ENCODE measurements at regions not wholly inside any gene's neighbourhood (a gene's known extent, or its start where the extent isn't known, plus 50 kb on each side); places are given as distances from the start of the nearest gene placed in this dataset.
"Not testable (repeated sequence)": the region's sequence is repeated elsewhere in the genome, so short reads cannot be mapped to it uniquely, and the experiment has no call there.

DNA sequence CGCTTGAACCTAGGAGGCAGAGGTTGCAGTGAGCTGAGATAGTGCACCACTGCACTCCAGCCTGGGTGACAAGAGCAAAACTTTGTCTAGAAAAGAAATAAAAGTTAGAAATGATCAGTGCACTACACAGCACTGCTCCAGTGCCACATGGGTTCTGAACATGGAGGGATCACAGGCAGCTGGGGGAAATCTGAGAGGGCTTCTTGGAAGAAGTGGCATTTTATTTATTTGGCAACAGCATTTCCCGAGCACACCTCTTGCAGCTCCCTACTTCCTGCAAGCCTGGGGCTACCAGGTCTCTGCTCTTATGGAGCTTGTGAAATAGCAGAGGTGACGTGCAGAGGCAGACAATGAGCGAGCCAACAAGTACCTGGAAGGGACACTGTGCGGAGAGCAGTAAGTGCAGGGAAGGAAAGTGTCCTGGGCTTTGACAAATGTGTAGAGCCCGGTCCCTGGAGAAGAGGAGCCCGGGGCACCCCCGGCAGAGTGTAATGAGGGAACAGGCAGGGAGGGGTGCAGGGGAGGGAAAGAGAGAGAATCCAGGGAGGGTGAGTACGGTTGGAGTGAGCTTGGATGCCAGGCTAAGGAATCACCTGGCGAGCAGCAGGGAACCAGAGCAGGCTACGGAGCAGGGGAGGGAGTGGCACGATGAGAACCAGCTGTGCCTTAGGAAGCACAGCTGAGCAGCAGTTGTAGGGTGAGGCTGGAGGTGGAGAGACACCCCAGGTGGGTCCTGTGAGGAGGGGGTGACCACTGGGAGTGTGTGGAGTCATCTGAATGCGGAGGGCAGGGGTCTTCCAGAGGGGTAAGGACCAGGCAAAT, 104.6 kb upstream of the CTBP2 start:
- DNase-seq, result no peak

DNA sequence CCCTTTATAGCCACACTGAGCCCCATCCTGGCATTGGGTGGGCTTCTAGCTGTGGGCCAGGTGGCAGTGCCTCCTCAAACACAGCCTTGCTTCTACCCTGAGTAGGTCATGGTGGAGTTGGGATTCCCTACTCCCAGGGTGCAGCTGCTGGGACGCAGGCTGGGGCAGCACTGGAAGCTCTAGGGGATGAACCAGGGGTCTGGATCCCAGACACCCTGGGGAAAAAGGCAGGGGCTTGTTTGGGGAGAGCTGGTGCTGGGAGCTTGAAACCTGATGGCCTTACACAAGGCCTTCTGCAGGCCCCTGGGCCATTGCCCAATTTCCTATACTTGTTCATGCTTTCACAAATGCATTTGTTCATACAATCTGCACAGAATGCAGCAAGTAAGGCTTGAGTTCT, 103.7 kb upstream of the CTBP2 start:
- no peak for DNase-seq

DNA sequence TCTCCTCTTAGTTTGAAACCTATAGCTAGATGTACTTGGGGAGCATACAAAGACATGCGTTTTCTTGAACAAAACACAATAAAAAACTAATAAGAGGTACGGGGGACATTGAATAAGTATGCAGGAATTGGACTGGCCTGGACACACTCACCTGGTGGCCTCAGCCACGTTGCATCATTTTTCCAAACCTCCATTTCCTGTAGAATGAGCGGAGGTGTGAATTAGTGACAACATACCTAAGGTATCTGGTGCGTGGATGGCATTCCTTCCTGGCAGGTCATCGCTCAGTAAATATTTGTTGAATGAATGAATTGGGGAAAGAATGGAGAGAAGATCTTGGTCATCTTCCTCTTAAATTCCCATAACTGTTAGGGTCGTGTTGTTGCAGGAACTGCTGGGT, 103.2 kb upstream of the CTBP2 start:
- no peak for DNase-seq

DNA sequence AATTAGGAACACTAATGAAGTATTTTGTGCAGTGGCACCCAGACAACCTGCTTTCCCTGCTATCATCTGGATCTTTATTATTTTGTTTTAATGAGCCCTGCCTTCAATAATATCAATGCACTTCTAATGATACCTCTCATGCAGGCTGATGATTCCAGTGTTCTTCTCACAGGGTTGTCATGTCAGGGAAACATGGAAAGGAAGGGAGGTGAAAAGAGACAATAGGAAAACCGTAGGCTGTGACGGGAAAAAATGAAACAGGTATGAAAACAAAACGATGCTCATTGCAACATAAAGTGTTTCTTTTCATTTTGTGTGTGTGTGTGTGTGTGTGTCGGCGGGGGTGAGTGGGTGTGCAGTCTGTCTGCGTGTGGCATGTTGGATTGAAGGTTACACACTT, 102.6 kb upstream of the CTBP2 start:
- no peak for DNase-seq

DNA sequence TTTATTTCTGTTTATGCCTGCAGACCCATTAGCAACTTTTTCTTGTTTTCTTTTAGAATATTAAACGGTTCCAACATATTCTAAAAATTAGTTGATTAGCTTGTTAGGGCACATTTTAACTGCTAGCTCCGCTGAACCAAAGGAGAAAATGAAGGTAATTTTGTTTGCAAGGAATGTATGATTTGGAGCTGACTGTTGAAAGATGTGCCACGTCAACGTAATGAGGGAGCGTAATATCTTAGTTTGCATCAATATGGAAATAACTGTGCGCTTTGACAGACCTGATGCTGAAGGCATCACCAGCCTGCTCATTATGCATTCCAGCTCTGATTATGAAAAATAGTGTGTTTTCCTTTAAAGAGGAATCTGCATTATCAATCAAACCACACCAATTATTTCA, 102.0 kb upstream of the CTBP2 start:
- no peak for DNase-seq

DNA sequence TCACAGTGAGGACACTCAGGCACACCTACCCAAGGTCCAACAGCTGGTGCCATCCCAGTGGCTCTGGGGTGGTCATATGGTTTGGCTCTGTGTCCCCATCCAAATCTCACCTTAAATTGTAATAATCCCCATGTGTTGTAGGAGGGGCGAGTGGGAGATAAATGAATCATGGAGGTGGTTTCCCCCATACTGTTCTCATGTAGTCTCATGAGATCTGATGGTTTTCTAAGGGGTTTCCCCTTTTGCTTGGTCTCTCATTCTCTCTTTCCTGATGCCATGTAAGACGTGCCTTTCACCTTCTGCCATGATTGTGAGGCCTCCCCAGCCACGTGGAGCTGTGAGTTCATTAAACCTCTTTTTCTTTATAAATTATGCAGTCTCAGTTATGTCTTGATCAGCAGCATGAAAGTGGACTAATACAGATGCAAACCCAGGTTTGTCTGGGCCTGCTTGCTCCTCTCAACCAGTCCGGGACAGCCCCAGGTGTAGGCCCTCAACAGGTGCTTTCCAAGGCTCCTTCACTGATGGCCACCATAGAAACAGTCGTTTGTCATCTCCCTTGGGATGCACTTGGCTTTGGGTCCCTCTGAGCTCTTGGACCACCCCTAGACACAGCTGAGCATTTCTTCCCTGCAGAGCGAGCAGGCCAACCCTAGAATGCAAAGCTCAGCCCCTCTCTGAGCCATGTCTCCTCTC, 101.3 kb upstream of the CTBP2 start:
- no peak for DNase-seq

DNA sequence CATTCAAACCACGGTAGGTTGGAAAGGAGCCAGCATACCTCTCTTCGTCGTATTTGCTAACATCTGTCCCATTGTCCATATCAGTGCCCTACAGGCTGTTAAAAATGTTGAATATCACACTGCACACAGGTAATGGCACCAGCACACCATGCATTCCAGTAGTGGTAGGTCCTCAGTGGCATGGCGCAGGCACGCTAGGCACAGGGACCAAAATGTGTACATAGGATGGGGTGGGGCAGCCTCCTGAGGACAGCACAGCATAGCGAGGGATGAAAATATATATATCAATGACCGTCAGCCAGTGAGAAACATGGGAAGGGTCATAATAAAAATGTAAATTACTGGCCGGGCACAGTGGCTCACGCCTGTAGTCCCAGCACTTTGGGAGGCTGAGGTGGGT, 99.9 kb upstream of the CTBP2 start:
- no peak for DNase-seq

DNA sequence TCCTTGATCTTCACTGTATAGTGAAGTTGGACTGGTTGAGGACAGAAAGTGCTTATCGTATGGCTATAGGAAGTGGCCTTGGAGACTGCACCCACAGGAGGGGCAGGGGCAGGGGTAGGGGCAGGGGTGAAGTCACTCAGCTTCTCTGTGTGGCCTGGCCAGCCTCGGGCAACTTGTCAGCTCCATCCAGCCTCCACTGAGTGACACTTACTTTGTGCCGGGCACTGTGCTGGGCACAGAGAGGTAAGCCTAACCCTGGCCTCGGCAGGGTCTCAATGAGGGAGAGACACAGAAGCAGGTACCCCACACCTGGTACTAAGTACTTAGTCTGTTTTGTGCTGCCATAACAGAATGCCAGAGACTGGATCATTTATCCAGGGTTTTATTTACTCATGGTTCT, 99.3 kb upstream of the CTBP2 start:
- no peak for DNase-seq

DNA sequence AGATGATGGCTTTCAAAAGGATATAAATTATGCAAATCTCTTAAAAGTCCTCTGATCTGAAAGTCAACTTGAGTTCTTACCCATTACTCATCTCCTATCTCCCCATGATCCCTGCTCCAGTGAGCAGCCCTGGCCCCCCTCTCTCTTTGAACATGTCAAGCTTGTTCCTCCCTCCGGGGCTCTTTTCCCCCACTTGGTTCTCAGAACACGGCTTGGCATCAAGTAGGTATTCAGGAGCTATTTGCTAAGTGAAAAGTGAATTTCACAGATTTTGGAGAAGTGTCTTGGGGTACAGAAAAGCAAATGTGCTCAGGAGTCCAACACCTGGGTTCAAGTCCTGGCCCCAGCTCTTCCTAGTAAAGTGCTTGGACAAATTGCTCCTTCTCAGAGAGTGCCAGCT, 98.3 kb upstream of the CTBP2 start:
- DNase-seq, result no peak

DNA sequence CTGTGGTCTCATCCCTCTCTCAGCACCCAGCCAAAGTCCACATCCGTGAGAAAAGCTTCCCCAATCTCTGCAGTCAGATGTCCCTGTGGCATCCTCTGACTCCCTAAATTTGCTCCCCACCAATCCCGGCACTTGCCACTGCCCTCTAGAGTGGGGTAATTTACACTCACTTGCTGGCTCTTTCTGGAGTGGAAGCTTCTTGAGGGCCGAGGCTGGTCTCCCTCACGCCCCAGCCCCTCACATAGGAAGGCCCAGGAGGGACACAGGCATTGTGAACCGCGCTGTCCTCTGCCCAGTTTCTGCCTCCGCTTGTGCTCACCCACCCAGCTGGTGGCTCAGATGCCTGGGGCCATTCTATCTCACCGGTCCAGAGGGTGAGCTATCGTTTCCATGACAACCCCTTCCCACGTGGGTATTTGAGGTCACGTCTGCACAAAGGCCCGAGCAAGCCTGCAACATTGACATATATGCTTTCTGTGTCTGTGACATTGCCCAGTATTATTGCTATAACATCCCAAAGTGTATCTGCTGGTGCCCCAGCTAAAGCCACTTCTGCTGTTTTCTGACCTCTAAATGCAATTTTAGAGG, 97.3 kb upstream of the CTBP2 start:
- no peak for DNase-seq

DNA sequence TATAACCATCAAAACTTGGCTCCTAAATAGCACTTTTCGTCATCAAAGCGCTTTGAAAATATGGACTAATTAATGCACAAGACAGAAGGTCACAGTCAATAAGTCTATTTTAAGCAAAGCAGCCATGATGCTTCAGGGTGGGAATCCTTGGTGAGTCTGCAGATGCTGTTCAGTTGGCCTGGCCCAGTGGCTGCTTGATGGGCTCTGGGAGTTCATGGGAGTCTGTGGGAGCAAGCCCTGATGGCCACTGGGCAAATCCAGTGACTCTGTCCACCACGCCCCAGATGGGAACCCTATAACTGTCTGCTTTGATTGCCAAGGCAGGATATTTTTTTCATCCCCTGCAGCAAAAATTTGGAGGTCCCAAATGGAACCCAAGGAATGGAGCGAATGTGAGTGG, 95.7 kb upstream of the CTBP2 start:
- no peak for DNase-seq

DNA sequence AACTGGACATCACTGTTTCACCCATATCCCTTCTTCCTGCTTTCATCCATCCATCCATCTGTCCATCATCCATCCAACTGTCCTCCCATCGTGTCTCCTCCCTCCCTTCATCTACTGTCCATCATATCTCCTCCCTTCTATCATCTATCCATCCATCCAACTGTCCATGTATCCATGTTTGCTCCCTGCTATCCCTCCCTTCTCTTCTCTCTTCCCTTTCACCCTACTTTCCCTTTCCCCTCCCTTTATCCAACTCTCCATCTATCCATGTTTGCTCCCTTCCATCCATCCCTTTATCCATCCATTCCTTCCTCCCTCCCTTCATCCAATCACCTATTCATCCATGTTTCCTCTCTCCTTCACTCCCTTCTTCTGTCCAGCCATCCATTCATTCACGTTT, 92.6 kb upstream of the CTBP2 start:
- no peak for DNase-seq

DNA sequence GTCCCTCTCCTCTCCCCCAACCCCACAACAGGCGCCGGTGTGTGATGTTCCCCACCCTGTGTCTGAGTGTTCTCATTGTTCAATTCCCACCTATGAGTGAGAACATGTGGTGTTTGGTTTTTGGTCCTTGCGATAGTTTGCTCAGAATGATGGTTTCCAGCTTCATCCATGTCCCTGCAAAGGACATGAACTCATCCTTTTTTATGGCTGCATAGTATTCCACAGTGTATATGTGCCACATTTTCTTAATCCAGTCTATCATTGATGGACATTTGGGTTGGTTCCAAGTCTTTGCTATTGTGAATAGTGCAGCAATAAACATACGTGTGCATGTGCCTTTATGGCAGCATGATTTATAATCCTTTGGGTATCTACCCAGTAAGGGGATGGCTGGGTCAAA, 90.5 kb upstream of the CTBP2 start:
- not testable (repeated sequence) for DNase-seq

DNA sequence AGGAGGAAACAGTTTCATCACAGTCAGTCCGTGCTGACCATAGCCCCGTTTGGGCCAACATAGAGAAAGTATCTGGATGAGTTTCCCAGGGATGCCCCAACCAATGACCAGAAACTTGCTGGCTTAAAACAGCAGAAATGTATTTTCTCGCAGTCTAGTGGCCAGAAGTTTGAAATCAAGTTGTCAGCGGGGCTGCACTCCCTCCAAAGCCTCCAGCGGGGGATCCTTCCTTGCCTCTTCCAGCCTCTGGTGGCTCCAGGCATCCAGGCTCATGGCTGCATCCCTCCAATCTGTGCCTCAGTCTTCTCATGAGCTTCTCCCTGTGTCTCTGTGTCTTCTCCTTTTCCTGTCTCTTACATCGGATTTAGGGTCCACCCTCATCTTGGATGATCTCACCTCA, 89.6 kb upstream of the CTBP2 start:
- DNase-seq, result no peak

DNA sequence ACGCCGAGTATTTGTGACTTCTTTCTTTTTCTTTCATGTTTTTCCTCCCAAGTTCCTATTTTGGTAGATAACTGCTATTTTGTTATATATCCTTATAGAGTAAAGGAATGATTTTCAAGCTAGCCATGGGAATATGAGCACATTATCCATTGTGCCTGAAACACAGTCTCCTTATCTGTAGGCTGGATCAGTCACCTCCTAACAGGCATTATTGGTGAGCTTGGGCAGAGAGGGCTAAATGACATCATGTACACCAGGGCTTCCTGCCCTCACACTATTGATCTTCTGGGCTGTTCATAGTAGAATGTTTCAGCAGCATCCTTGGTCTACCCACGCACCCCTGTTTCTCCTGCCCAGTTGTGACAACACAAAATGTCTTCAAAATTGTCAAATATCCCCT, 88.1 kb upstream of the CTBP2 start:
- no peak for DNase-seq

DNA sequence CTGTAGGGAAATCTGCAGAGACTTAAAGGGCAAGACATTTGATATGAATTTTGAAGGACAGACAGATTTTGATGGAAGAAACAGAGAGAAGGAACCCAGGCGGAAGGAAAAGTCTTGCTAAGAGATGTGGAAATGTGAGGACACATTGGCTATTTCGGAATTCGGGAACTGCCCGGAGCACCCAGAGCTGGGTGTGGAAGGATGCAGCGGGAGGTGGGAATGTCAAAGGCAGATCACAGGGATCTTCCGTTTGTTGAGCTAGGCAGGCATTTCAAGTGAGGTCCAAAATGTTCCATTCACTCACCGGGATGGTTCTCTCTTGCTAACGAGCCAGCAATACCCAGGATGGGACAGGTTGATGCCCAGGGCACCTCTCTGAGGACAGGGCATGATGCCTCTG, 87.2 kb upstream of the CTBP2 start:
- DNase-seq, result no peak

DNA sequence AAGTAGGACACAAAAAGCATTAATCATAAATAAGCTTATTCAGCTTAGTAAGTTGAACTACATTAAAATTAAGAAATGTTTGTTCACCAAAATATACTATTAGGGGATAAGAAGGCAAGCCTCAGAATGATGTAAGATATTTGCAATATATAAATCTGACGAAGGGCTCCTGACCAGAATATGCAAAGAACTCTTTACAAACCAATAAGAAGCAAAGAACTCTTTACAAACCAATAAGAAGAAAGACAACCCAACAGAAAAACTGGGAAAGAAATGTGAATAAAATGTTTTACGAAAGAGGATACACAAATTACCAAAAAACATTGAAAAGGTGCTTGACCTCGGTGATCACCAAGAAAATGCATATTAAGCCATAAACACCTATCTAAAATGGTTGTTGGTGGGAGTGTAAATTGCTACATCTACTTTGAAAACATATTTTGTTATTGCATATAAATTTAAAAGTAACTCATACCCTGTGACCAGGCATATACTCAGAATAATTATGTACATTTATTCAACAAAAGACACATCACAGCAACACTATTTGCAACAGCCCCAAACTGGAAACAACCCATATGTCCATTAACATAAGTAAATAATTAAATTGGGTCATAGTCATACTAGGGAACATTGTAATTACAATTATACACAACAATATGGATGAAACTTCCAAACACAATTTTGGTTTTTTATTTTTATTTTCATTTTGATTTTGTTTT, 83.3 kb upstream of the CTBP2 start:
- DNase-seq, result no peak

DNA sequence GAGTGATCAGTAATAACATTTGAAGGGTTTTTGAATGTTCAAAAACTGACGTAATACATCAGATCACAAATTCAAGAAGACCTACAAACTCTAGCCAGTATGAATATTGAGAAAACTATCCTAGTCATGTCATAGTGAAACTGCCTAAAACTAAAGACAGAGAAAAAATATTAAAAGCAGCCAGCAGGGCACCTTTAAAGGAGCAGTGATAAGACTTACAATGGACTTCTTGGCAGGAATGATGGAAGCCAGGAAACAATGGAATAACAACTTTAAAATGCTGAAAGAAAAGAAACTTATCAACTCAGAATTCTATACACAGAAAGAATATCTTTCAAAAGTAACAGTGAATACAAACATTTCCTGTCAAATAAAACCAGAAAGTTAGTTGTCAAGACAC, 78.3 kb upstream of the CTBP2 start:
- no peak for DNase-seq

DNA sequence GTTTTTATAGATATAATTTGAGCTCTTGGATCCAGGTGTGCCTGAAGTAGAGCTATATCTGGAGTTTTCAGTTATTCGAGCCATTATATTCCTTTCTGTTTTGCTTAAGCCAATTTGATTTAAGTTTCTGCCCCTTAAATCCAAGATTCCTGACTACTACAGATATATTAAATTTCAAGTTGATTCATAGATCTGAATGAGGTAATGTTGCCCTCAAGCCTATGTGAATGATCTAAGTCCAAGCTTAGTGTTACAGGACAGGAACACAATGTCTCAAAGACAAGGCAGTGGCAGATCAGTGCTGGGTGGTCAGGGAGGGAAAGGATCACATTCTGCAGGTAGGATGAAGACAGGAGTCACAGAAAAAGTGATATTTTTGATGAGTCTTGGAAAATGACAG, 75.7 kb upstream of the CTBP2 start:
- DNase-seq, result no peak

DNA sequence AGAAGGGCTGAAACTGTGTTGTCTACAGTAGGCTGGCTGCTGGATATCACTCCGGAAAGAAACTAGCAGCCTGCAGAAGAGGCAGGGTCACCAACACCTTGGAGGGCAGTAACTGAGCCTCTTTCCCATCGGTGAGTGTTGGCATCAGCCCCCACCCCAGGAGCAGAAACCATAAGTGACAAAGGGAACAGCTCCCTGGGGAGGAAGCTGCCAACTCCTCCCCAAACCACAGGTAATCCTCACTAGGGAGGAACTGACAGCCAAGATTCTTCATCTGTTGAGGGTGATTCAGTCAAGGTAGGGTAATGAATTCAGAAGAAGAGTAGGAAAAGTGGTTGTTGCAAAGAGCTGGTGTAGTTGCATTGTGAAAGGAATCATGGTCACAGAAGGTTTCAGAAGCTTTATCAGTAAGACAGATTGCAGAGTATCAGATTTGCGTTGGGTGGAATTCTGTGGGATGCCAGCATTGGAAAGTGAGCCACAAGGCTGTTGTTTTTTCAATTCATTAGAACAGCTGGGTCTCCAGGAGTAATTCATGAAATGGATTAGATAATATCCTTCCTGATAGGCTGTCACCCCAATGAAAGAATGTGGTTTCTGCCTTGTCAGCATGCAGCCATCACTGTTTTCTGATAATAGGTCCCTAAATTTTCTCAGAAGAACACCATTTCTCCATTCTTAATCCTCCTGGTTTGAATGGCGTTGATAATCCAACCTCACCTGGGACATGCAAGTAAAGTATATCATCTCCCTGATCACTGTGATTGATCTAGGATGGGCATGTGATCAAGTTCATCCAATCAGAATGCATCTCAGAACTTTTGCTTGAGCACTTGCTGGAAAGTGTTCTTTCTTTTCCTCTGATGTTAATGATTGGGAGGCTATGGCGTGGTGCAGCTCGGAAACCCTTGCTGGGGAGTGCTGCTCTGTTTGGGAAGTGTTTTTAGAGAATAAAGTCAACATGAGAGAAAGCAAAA, 75.0 kb upstream of the CTBP2 start:
- DNase-seq, result no peak

DNA sequence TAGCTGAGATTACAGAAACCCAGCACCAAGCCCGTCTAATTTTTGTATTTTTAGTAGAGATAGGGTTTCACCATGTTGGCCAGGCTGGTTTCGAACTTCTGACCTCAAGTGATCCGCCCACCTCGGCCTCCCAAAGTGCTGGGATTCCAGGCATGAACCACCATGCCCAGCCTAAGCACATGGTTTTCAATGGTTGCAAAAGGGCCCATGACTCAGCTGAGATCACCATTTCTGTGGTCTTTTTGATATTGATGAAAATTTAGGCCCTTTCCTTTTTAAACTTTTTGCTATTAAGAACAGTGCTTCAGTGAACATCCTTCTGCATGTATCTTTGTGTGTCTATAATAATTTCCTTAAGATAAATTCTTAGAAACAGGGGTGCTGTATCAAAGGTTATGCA, 74.2 kb upstream of the CTBP2 start:
- DNase-seq, result not testable (repeated sequence)

DNA sequence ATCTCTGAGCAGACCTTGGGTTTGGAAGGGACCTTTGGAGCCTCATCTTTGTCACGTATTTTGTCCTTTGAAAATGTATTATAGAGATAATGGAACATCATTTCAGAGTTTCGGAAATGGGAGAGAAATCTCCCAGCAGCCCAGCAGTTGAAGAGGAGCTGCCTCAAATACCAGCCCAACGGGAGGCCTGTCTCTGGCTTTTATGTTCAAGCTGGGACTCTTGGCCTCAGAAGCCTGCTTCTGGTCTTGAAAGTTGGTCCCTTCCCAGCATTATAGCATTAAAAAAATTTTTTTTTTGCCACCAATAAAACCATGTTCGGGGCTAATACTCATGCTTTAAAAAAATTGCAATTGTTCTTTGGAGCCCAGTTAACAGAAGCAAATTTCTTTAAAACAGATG, 73.4 kb upstream of the CTBP2 start:
- DNase-seq, result no peak

DNA sequence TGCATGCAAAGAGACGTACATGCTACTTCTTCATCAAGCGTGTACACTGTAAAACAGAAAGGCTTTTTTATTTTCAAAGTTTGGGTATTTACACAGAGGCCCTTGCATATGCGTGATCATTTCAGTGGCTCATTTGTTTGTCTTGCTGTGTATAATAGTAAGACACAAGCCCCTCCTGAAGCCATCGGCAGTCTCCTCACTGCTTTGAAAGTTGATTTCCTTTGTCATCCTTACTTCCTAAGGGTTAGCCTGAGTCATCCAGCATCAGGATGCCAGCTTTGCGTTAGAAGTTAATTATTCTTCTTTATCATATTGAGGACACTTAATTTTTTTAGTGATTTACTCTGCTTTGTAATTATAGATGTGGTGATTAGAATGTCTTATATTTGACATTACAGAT, 72.5 kb upstream of the CTBP2 start:
- no peak for DNase-seq

All from stimulated activated CD4-positive, alpha-beta T cell treated with anti-CD3 and anti-CD28 coated beads, Interleukin-2, amount 100 ng/mL, for 48 hours (primary cell).